H1 (cell line): ENCODE measurements at regions not wholly inside any gene's neighbourhood (a gene's known extent, or its start where the extent isn't known, plus 50 kb on each side); places are given as distances from the start of the nearest gene placed in this dataset.

ENCODE experiments used
- CTCF ChIA-PET: fragments of 300-600 bp; sonication (Branson Sonifier 250); formaldehyde crosslinking; loops from one replicate; lab custom pipeline; 2021; ENCODE audit not compliant: partially characterized antibody; lab: Charles Lee
- POLR2A ChIA-PET: fragments of 300-600 bp; sonication (Branson Sonifier 250); formaldehyde crosslinking; loops from one replicate; lab custom pipeline; 2021; ENCODE audit warnings: inconsistent platforms; ENCODE audit not compliant: partially characterized antibody; lab: Charles Lee
- DNase-seq, 2 experiments: peaks; one replicate each; pipeline versions ENCODE4 v3.0.0 to v3.0.0-alpha.2; 2010 to 2022; ENCODE audit warnings: low spot score in 2 of 2, low read depth in 1 of 2, mixed read lengths in 1 of 2
- FAIRE-seq: peaks from 2 replicates; lab custom pipeline; 2011; peaks lifted over from hg19 to GRCh38; lab: Jason Lieb, UNC
- H2AFZ ChIP-seq: 2 replicates; pipeline ENCODE4 v1.8.1; 2012; ENCODE audit warnings: low read length, inconsistent platforms
- H2AK5ac ChIP-seq: 2 replicates; pipeline ENCODE4 v1.6.1; 2013; ENCODE audit warnings: low read depth, low read length
- H2BK120ac ChIP-seq: replicated peaks from 2 replicates; pipeline ENCODE3; 2013; ENCODE audit warnings: low read depth, low read length, inconsistent platforms
- H2BK12ac ChIP-seq: 2 replicates; pipeline ENCODE4 v1.6.1; 2013; ENCODE audit warnings: low read depth, low read length
- H2BK15ac ChIP-seq: 2 replicates; pipeline ENCODE4 v1.6.1; 2013; ENCODE audit warnings: low read length
- H2BK20ac ChIP-seq: 2 replicates; pipeline ENCODE4 v1.6.1; 2013; ENCODE audit warnings: low read length
- H2BK5ac ChIP-seq: 2 replicates; pipeline ENCODE4 v1.6.1; 2013; ENCODE audit warnings: low read depth, low read length
- H3K14ac ChIP-seq: 2 replicates; pipeline ENCODE4 v1.6.1; 2013; ENCODE audit warnings: inconsistent platforms; ENCODE audit not compliant: insufficient read length
- H3K18ac ChIP-seq: 2 replicates; pipeline ENCODE4 v1.6.1; 2013; ENCODE audit warnings: low read length; ENCODE audit errors: extremely low read depth
- H3K23ac ChIP-seq: 2 replicates; pipeline ENCODE4 v1.6.1; 2013; ENCODE audit warnings: inconsistent platforms; ENCODE audit not compliant: insufficient read length
- H3K23me2 ChIP-seq: 2 replicates; pipeline ENCODE4 v1.6.1; 2013; ENCODE audit warnings: low read depth, low read length
- H3K27ac ChIP-seq: 2 replicates; pipeline ENCODE4 v1.6.1; 2011; ENCODE audit warnings: low read depth, low read length, inconsistent platforms
- H3K27me3 ChIP-seq, 4 experiments: replicated peaks in 1 of 4; 1 replicate in 1 of 4; 2 replicates in 3 of 4; pipeline versions ENCODE4 v1.6.1 to v1.8.1; 2011 to 2013; ENCODE audit warnings: low read length in 3 of 4, mild to moderate bottlenecking in 3 of 4, inconsistent platforms in 2 of 4, mixed read lengths in 2 of 4, moderate library complexity in 1 of 4; ENCODE audit not compliant: control insufficient read depth in 3 of 4, insufficient read depth in 3 of 4; ENCODE audit errors: extremely low read depth in 1 of 4
- H3K36me3 ChIP-seq, 4 experiments: 2 replicates each; pipeline versions ENCODE4 v1.6.1 to v1.8.1; 2011 to 2013; ENCODE audit warnings: mild to moderate bottlenecking in 4 of 4, low read length in 3 of 4, moderate library complexity in 2 of 4, control low read depth in 1 of 4, inconsistent platforms in 1 of 4; ENCODE audit not compliant: insufficient read depth in 4 of 4, control insufficient read depth in 2 of 4
- H3K4ac ChIP-seq: replicated peaks from 2 replicates; pipeline ENCODE3; 2013; ENCODE audit warnings: low read length, low read depth, mixed read lengths, inconsistent platforms; ENCODE audit not compliant: insufficient read length
- H3K4me1 ChIP-seq, 4 experiments: replicated peaks in 1 of 4; 1 replicate in 1 of 4; 2 replicates in 3 of 4; pipeline versions ENCODE4 v1.6.1 to v1.8.1; 2011 to 2013; ENCODE audit warnings: low read length in 3 of 4, inconsistent platforms in 2 of 4, mixed read lengths in 1 of 4; ENCODE audit not compliant: insufficient read depth in 4 of 4, control insufficient read depth in 3 of 4
- H3K4me2 ChIP-seq, 2 experiments: 2 replicates each; pipeline versions ENCODE4 v1.6.1 to v1.8.1; 2011 to 2013; ENCODE audit warnings: low read depth in 2 of 2, low read length in 2 of 2, control low read depth in 1 of 2, inconsistent platforms in 1 of 2, mild to moderate bottlenecking in 1 of 2; ENCODE audit not compliant: insufficient read depth in 1 of 2
- H3K4me3 ChIP-seq, 4 experiments: fragments of 200-600, 300-600 bp in 1 of 4; sonication (generic), shearing (Covaris generic), sonication (Bioruptor Twin) in 1 of 4; 2 replicates each; pipeline versions ENCODE4 v1.5.1 to v1.8.1; 2011 to 2016; ENCODE audit warnings: low read length in 4 of 4, low read depth in 3 of 4, control low read depth in 2 of 4, inconsistent platforms in 2 of 4, mild to moderate bottlenecking in 2 of 4, mixed read lengths in 1 of 4, moderate library complexity in 1 of 4; ENCODE audit not compliant: insufficient read depth in 2 of 4; ENCODE audit errors: extremely low read depth in 1 of 4
- H3K56ac ChIP-seq: replicated peaks from 2 replicates; pipeline ENCODE3; 2013; ENCODE audit warnings: low read depth, mild to moderate bottlenecking, mixed read lengths, low read length, inconsistent platforms; ENCODE audit not compliant: insufficient read length
- H3K79me1 ChIP-seq: 2 replicates; pipeline ENCODE4 v1.6.1; 2013; ENCODE audit warnings: low read depth, low read length, control low read depth
- H3K79me2 ChIP-seq, 2 experiments: 2 replicates each; pipeline versions ENCODE4 v1.6.1 to v1.8.1; 2012 to 2013; ENCODE audit warnings: low read length in 2 of 2, mild to moderate bottlenecking in 2 of 2, inconsistent platforms in 1 of 2; ENCODE audit not compliant: insufficient read depth in 2 of 2, control insufficient read depth in 1 of 2
- H3K9ac ChIP-seq, 4 experiments: replicated peaks in 1 of 4; 1 replicate in 1 of 4; 2 replicates in 3 of 4; pipeline versions ENCODE4 v1.6.1 to v1.8.1; 2011 to 2013; ENCODE audit warnings: low read depth in 3 of 4, low read length in 3 of 4, control low read depth in 2 of 4, mild to moderate bottlenecking in 2 of 4, moderate library complexity in 2 of 4, inconsistent platforms in 1 of 4; ENCODE audit errors: extremely low read depth in 1 of 4
- H3K9me3 ChIP-seq, 2 experiments: 2 replicates each; pipeline versions ENCODE4 v1.6.1 to v1.8.1; 2012 to 2013; ENCODE audit warnings: mild to moderate bottlenecking in 2 of 2, moderate library complexity in 2 of 2, control low read depth in 1 of 2, inconsistent platforms in 1 of 2, low read depth in 1 of 2, low read length in 1 of 2, mixed read lengths in 1 of 2; ENCODE audit not compliant: insufficient read depth in 2 of 2
- H4K20me1 ChIP-seq, 2 experiments: replicated peaks in 1 of 2; 2 replicates each; pipeline versions ENCODE3 to v1.8.1; 2011 to 2013; ENCODE audit warnings: inconsistent platforms in 2 of 2, low read length in 2 of 2, mild to moderate bottlenecking in 1 of 2; ENCODE audit not compliant: insufficient read depth in 2 of 2, control insufficient read depth in 1 of 2
- H4K5ac ChIP-seq: 2 replicates; pipeline ENCODE4 v1.6.1; 2013; ENCODE audit warnings: low read length, low read depth, mixed read lengths, inconsistent platforms; ENCODE audit not compliant: insufficient read length
- H4K8ac ChIP-seq: 2 replicates; pipeline ENCODE4 v1.8.0; 2013; ENCODE audit warnings: mild to moderate bottlenecking, moderate library complexity, low read length, inconsistent platforms; ENCODE audit not compliant: insufficient read depth; ENCODE audit errors: extremely low read depth
- H4K91ac ChIP-seq: replicated peaks from 2 replicates; pipeline ENCODE3; 2013; ENCODE audit warnings: low read length, mixed read lengths, inconsistent platforms; ENCODE audit not compliant: insufficient read length
- BCL11A ChIP-seq, 2 experiments: IDR thresholded peaks; one replicate each; pipeline ENCODE4 v1.6.1; 2011; ENCODE audit warnings: low read depth in 2 of 2, low read length in 2 of 2, mild to moderate bottlenecking in 2 of 2
- CBX8 ChIP-seq: fragments of 300-800, 300-1000 bp; sonication (generic); IDR thresholded peaks from 2 replicates; pipeline ENCODE4 v1.7.1; 2016; ENCODE audit warnings: low read depth, low read length, borderline replicate concordance
- EP300 ChIP-seq, 2 experiments: IDR thresholded peaks; 1 replicate in 1 of 2; 2 replicates in 1 of 2; pipeline ENCODE4 v1.6.1; 2011 to 2012; ENCODE audit warnings: low read depth in 2 of 2, low read length in 2 of 2, mild to moderate bottlenecking in 2 of 2, borderline replicate concordance in 1 of 2, inconsistent platforms in 1 of 2, moderate library complexity in 1 of 2
- HDAC2 ChIP-seq, 2 experiments: fragments of 300-600 bp in 1 of 2; sonication (generic) in 1 of 2; IDR thresholded peaks; 2 replicates each; pipeline ENCODE4 v1.6.1; 2011 to 2012; ENCODE audit warnings: low read depth in 2 of 2, low read length in 2 of 2, mild to moderate bottlenecking in 2 of 2, moderate library complexity in 2 of 2, borderline replicate concordance in 1 of 2, inconsistent platforms in 1 of 2
- POLR2AphosphoS5 ChIP-seq: IDR thresholded peaks from 2 replicates; pipeline ENCODE4 v1.6.1; 2011; ENCODE audit warnings: low read depth, low read length
- RXRA ChIP-seq: IDR thresholded peaks from 2 replicates; pipeline ENCODE4 v1.6.1; 2011; ENCODE audit warnings: low read depth, mild to moderate bottlenecking, low read length, moderate library complexity; ENCODE audit not compliant: insufficient read depth
- SP2 ChIP-seq: IDR thresholded peaks from 2 replicates; pipeline ENCODE4 v1.6.1; 2012; ENCODE audit warnings: mild to moderate bottlenecking, low read length, inconsistent platforms
- TAF1 ChIP-seq: IDR thresholded peaks from 2 replicates; pipeline ENCODE4 v1.6.1; 2011; ENCODE audit warnings: mild to moderate bottlenecking, low read depth, low read length
- TEAD4 ChIP-seq: IDR thresholded peaks from 2 replicates; pipeline ENCODE4 v1.6.1; 2012; ENCODE audit warnings: low read depth, low read length, inconsistent platforms, mixed read lengths
- WGBS, 2 experiments: shearing (Covaris generic) in 1 of 2; methylation state at CpG; one replicate each; pipeline versions ENCODE4 v1.1.6 to v1.1.7; 2013 to 2015; ENCODE audit warnings: low lambda C conversion rate in 2 of 2, mixed read lengths in 2 of 2, inconsistent platforms in 1 of 2, low coverage in 1 of 2, missing lambda C conversion rate in 1 of 2; ENCODE audit not compliant: insufficient replicate concordance in 2 of 2, insufficient coverage in 1 of 2, insufficient read length in 1 of 2; ENCODE audit errors: extremely low coverage in 1 of 2, missing lambda C conversion rate in 1 of 2; 5-methylcytosine and 5-hydroxymethylcytosine counted together
- TF ChIP-seq, protein P1 (sequence below): IDR thresholded peaks from 2 replicates; pipeline ENCODE4 v1.6.1; 2012; ENCODE audit warnings: low read length, inconsistent platforms
- TF ChIP-seq, protein P2 (sequence below): IDR thresholded peaks from 2 replicates; pipeline ENCODE4 v1.6.1; 2011; ENCODE audit warnings: low read length, improper control_type of control experiment

DNA sequence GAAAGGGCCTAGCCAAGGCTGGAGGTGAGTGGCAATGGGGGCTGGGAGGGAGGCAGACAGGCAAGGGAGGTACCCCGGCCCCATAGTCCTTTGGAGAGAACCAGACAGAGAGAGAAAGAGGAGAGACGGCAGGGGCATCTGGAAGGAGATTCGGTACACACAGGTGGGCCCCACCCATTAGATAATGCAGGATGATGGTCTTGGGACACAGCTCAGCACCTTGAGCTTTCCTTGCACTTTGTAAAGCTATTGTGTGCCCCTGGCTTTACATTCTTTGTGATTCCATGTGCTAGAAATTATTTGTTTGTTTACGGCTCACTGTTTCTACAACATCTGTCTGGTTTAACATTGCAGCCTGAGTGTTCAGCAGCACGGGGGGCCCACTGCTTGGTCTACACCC lies 83.1 kb downstream of the CTAGE1 start:
- Histone ChIP-seq H3K4me3 (no peak overlapping the region), H3K36me3 (no peaks in the 10 kb centered on the region), H4K20me1 (peaks cover 1 to 2% of the 10 kb centered on the region in 2 experiments), H2BK12ac (no peak overlapping the region), H3K23me2 (no peaks in the 10 kb centered on the region), H2BK15ac (no peak overlapping the region), H3K23ac (no peak overlapping the region), H3K9me3 (no peaks in the 10 kb centered on the region), H3K79me2 (no peaks in the 10 kb centered on the region), H2BK20ac (no peak overlapping the region), H3K14ac (no peak overlapping the region), H3K18ac (no peak overlapping the region), H2BK5ac (no peak overlapping the region), H3K27ac (no peak overlapping the region), H3K4ac (no peak overlapping the region), H4K91ac (no peak overlapping the region), H2BK120ac (no peak overlapping the region), H2AK5ac (no peak overlapping the region), H4K8ac (no peak overlapping the region), H2AFZ (no peak overlapping the region), H3K4me2 (no peak overlapping the region), H3K9ac (no peak overlapping the region), H4K5ac (no peak overlapping the region), H3K79me1 (no peaks in the 10 kb centered on the region), H3K56ac (no peak overlapping the region), H3K27me3 (peaks cover 0 to 30% (median 17%) of the 10 kb centered on the region in 4 experiments; a peak in 6 of 7 replicates), H3K4me1 (peaks cover 2 to 10% (median 5%) of the 10 kb centered on the region in 4 experiments; a peak in 5 of 7 replicates)
- ChIA-PET POLR2A (no interaction called here), CTCF (interaction anchor here (0.7 to 1.0 kb wide), 3 partner anchors 10 to 189 kb away, joined by 3 to 4 read pairs (median 3); no protein-coding TSS in a partner anchor)
- FAIRE-seq, result no peak
- no peak for DNase-seq
- WGBS, 2 experiments, result 86% methylated on average over 5 of the region's 5 CpGs; no CpG with 5 or more reads in 1 of the 2 experiments
- TF ChIP-seq EP300 (IDR thresholded peaks at IDR 0.05; ENCODE audit: borderline replicate concordance in 1 of 2, low read depth in 2 of 2, low read length in 2 of 2), result no peak
- TF ChIP-seq CBX8, result no peak
- TF ChIP-seq, protein P1, sequence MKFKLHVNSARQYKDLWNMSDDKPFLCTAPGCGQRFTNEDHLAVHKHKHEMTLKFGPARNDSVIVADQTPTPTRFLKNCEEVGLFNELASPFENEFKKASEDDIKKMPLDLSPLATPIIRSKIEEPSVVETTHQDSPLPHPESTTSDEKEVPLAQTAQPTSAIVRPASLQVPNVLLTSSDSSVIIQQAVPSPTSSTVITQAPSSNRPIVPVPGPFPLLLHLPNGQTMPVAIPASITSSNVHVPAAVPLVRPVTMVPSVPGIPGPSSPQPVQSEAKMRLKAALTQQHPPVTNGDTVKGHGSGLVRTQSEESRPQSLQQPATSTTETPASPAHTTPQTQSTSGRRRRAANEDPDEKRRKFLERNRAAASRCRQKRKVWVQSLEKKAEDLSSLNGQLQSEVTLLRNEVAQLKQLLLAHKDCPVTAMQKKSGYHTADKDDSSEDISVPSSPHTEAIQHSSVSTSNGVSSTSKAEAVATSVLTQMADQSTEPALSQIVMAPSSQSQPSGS, result no peak
- TF ChIP-seq BCL11A (IDR thresholded peaks at IDR 0.05; ENCODE audit: low read depth in 2 of 2, low read length in 2 of 2), result no peak
- no peak for TF ChIP-seq RXRA
- TF ChIP-seq TAF1, result no peak
- TF ChIP-seq HDAC2 (IDR thresholded peaks at IDR 0.05; ENCODE audit: borderline replicate concordance in 1 of 2, low read depth in 2 of 2, low read length in 2 of 2), result no peak
- TF ChIP-seq, protein P2, sequence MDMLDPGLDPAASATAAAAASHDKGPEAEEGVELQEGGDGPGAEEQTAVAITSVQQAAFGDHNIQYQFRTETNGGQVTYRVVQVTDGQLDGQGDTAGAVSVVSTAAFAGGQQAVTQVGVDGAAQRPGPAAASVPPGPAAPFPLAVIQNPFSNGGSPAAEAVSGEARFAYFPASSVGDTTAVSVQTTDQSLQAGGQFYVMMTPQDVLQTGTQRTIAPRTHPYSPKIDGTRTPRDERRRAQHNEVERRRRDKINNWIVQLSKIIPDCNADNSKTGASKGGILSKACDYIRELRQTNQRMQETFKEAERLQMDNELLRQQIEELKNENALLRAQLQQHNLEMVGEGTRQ, result no peak
- TF ChIP-seq POLR2AphosphoS5, result no peak
- TF ChIP-seq TEAD4, result no peak
- TF ChIP-seq SP2, result no peak
